ENCODE measurements at regions not wholly inside any gene's neighbourhood (a gene's known extent, or its start where the extent isn't known, plus 50 kb on each side); places are given as distances from the start of the nearest gene placed in this dataset.
"Not testable (repeated sequence)": the region's sequence is repeated elsewhere in the genome, so short reads cannot be mapped to it uniquely, and the experiment has no call there.

DNA sequence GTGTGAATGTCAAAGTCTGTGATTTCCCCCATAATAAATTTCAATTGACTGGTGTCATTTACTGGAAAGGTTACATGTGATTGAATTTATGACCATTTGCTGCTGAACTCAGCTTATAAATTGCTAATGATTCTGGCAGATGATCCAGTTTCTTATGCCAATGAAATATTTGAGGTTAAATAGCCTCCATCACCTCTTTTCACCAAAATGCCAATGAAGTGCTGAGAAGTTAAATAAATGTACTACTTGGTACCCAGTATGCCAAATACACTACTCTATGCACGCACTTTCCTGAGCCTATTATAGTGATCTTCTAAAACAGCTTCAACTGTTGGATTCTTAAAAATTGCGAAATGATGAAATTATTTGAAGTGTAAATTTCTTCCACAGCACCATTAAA lies 741.4 kb downstream of the PLA2G4A start:
- POLR2A ChIA-PET = no interaction called here
- TF ChIP-seq, protein P1, sequence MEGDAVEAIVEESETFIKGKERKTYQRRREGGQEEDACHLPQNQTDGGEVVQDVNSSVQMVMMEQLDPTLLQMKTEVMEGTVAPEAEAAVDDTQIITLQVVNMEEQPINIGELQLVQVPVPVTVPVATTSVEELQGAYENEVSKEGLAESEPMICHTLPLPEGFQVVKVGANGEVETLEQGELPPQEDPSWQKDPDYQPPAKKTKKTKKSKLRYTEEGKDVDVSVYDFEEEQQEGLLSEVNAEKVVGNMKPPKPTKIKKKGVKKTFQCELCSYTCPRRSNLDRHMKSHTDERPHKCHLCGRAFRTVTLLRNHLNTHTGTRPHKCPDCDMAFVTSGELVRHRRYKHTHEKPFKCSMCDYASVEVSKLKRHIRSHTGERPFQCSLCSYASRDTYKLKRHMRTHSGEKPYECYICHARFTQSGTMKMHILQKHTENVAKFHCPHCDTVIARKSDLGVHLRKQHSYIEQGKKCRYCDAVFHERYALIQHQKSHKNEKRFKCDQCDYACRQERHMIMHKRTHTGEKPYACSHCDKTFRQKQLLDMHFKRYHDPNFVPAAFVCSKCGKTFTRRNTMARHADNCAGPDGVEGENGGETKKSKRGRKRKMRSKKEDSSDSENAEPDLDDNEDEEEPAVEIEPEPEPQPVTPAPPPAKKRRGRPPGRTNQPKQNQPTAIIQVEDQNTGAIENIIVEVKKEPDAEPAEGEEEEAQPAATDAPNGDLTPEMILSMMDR (IDR thresholded peaks at IDR 0.05) = no peak
- H3K4me3 Mint-ChIP-seq = no peak overlapping the region
- no peak overlapping the region for H3K27ac Mint-ChIP-seq
- intact Hi-C loops (cut with micrococcal nuclease) = loop anchor here (5.0 kb wide), 1 partner anchor 142 kb away; no protein-coding TSS in a partner anchor
- no peaks in the 10 kb centered on the region for H3K27me3 Mint-ChIP-seq
- no peaks in the 10 kb centered on the region for H3K4me1 Mint-ChIP-seq
- CTCF ChIA-PET = no interaction called here
- H3K9me3 Mint-ChIP-seq = peaks cover 5% of the 10 kb centered on the region
- no peaks in the 10 kb centered on the region for H3K36me3 Mint-ChIP-seq (ENCODE audit: low read depth)
- DNase-seq = no peak
- ATAC-seq (ENCODE audit: low read depth) = no peak

DNA sequence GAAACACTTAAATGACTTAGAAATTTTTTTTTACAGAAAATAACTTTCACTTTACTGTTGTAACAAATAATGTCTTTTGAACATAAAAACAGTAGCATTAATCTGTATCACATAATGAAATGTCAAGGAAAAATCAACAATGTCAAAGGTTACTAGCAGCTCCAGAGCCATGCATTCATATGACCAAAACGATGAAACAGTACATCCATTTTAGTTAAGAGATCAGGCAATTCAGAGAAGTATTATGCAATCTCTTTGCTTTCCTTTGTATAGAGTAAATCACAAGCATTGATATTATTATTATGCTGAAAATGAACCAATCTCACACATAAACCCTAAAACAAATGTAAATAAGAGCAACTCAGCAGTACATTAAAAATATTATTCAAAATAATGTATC lies 748.9 kb downstream of the PLA2G4A start:
- Mint-ChIP-seq H3K4me1 (no peaks in the 10 kb centered on the region), H3K36me3 (ENCODE audit: low read depth) (no peaks in the 10 kb centered on the region), H3K9me3 (peaks cover 2% of the 10 kb centered on the region), H3K4me3 (no peak overlapping the region), H3K27me3 (no peaks in the 10 kb centered on the region), H3K27ac (no peak overlapping the region)
- no peak for DNase-seq
- intact Hi-C loops (cut with micrococcal nuclease) = no loop called here
- no peak for ATAC-seq (ENCODE audit: low read depth)
- CTCF ChIA-PET = no interaction called here
- POLR2A ChIA-PET = no interaction called here
- TF ChIP-seq, protein P1 (IDR thresholded peaks at IDR 0.05) = no peak

DNA sequence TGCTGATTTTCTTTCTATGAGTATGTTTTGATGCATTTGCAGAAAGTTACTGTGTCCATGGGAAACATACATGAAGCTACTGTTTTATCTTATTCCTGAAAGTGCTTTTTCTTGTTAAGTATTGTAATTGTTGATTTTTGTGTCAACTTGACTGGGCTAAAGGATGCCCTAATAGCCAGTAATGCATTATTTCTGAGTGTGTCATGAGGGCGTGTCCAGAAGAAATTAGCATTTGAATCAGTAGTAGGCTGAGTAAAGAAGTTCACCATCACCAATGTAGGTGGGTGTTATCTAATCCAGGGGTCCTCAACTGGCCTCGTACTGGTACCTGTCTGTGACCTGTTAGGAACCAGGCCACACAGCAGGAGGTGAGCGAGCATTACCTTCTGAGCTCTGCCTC lies 760.2 kb downstream of the PLA2G4A start:
- intact Hi-C loops (cut with micrococcal nuclease) = no loop called here
- ATAC-seq (ENCODE audit: low read depth) (no peak), DNase-seq (no peak)
- peaks cover under 1% of the 10 kb centered on the region for H3K9me3 Mint-ChIP-seq
- POLR2A ChIA-PET = no interaction called here
- no peak overlapping the region for H3K27ac Mint-ChIP-seq
- CTCF ChIA-PET = no interaction called here
- no peaks in the 10 kb centered on the region for H3K4me1 Mint-ChIP-seq
- no peaks in the 10 kb centered on the region for H3K27me3 Mint-ChIP-seq
- TF ChIP-seq, protein P1 (IDR thresholded peaks at IDR 0.05) = no peak
- no peaks in the 10 kb centered on the region for H3K36me3 Mint-ChIP-seq (ENCODE audit: low read depth)
- no peak overlapping the region for H3K4me3 Mint-ChIP-seq

DNA sequence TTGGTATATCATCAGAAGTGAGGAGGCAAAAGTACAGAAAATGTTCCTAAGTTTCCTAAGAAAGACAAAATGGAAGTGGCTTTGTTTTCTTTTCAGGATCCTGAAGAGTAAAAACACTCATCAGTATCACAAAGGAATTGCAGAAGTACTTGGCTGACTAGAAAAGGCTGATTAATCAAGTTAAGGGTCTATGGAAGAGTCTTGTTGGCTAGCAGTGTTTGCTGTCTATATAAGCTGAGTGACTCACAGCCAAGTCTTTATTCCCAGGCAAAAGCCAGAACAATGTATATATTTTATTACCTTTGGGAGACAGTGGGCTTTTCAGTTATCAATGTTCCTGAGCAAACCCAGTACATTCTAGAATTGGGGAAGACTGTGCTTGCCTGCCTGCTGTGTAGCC lies 777.0 kb downstream of the PLA2G4A start:
- H3K36me3 Mint-ChIP-seq (ENCODE audit: low read depth) = no peaks in the 10 kb centered on the region
- ChIA-PET CTCF (no interaction called here), POLR2A (no interaction called here)
- TF ChIP-seq, protein P1 (IDR thresholded peaks at IDR 0.05) = no peak
- no peaks in the 10 kb centered on the region for H3K27me3 Mint-ChIP-seq
- H3K4me1 Mint-ChIP-seq = no peaks in the 10 kb centered on the region
- DNase-seq (no peak), ATAC-seq (ENCODE audit: low read depth) (no peak)
- peaks cover 3% of the 10 kb centered on the region for H3K9me3 Mint-ChIP-seq
- intact Hi-C loops (cut with micrococcal nuclease) = no loop called here
- no peak overlapping the region for H3K4me3 Mint-ChIP-seq
- H3K27ac Mint-ChIP-seq = no peak overlapping the region

DNA sequence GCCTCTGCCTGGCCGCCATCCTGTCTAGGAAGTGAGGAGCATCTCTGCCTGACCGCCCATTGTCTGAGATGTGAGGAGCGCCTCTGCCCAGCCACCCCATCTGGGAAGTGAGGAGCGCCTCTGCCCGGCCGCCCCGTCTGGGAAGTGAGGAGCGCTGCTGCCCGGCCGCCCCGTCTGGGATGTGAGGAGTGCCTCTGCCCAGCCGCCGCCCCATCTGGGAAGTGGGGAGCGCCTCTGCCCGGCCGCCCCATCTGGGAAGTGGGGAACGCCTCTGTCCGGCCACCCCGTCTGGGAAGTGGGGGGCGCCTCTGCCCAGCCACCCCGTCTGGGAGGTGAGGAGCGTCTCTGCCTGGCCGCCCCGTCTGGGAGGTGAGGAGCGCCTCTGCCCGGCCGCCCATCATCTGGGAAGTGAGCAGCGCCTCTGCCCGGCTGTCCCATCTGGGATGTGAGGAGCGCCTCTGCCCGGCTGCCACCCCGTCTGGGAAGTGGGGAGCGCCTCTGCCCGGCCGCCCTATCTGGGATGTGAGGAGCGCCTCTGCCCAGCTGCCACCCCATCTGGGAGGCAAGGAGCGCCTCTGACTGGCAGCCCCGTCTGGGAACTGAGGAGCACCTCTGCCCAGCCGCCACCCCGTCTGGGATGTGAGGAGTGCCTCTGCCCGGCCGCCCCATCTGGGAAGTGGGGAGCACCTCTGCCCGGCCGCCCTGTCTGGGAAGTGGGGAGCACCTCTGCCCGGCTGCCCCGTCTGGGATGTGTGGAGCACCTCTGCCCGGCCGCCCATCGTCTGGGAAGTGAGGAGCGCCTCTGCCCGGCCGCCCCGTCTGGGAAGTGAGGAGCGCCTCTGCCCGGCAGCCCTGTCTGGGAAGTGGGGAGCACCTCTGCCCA lies 787.3 kb downstream of the PLA2G4A start:
- H3K9me3 Mint-ChIP-seq = peaks cover 18% of the 10 kb centered on the region
- H3K27me3 Mint-ChIP-seq; ATAC-seq (ENCODE audit: low read depth); H3K4me3 Mint-ChIP-seq; H3K27ac Mint-ChIP-seq; H3K4me1 Mint-ChIP-seq; H3K36me3 Mint-ChIP-seq (ENCODE audit: low read depth); POLR2A ChIA-PET; CTCF ChIA-PET; DNase-seq; intact Hi-C loops (cut with micrococcal nuclease): not testable (repeated sequence)

DNA sequence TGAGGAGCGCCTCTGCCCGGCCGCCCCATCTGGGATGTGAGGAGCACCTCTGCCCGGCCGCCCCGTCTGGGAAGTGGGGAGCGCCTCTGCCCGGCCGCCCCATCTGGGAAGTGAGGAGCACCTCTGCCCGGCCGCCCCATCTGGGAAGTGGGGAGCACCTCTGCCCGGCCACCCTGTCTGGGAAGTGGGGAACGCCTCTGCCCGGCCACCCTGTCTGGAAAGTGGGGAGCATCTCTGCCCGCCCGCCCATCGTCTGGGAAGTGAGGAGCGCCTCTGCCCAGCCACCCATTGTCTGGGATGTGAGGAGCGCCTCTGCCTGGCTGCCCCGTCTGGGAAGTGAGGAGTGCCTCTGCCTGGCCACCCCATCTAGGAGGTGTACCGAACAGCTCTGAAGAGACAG lies 788.1 kb downstream of the PLA2G4A start:
- H3K27me3 Mint-ChIP-seq; POLR2A ChIA-PET; ATAC-seq (ENCODE audit: low read depth); DNase-seq; H3K4me1 Mint-ChIP-seq; CTCF ChIA-PET; H3K36me3 Mint-ChIP-seq (ENCODE audit: low read depth); intact Hi-C loops (cut with micrococcal nuclease); H3K27ac Mint-ChIP-seq; H3K4me3 Mint-ChIP-seq: not testable (repeated sequence)
- H3K9me3 Mint-ChIP-seq = peaks cover 18% of the 10 kb centered on the region

Measured in activated B cell treated with CpG ODN at 0.5 μM for 24 hours (primary cell).